ENCODE measurements at regions not wholly inside any gene's neighbourhood (a gene's known extent, or its start where the extent isn't known, plus 50 kb on each side); places are given as distances from the start of the nearest gene placed in this dataset.

GRCh38 chr2:107012714-107013306 is 126.8 kb upstream of the ST6GAL2 start:
- TF ChIP-seq, protein P1, sequence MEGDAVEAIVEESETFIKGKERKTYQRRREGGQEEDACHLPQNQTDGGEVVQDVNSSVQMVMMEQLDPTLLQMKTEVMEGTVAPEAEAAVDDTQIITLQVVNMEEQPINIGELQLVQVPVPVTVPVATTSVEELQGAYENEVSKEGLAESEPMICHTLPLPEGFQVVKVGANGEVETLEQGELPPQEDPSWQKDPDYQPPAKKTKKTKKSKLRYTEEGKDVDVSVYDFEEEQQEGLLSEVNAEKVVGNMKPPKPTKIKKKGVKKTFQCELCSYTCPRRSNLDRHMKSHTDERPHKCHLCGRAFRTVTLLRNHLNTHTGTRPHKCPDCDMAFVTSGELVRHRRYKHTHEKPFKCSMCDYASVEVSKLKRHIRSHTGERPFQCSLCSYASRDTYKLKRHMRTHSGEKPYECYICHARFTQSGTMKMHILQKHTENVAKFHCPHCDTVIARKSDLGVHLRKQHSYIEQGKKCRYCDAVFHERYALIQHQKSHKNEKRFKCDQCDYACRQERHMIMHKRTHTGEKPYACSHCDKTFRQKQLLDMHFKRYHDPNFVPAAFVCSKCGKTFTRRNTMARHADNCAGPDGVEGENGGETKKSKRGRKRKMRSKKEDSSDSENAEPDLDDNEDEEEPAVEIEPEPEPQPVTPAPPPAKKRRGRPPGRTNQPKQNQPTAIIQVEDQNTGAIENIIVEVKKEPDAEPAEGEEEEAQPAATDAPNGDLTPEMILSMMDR (conservative IDR thresholded peaks at IDR 0.05; ENCODE audit: low read depth, low read length), result no peak
- no peak for TF ChIP-seq EZH2 (IDR thresholded peaks at IDR 0.05; ENCODE audit: borderline replicate concordance, low read depth, low read length, poor library complexity, severe bottlenecking)

All from A673 (cell line).